Activated CD8-positive, alpha-beta T cell treated with anti-CD3 and anti-CD28 coated beads for 36 hours (primary cell): ENCODE measurements at regions not wholly inside any gene's neighbourhood (a gene's known extent, or its start where the extent isn't known, plus 50 kb on each side); places are given as distances from the start of the nearest gene placed in this dataset.

Experiments
- ATAC-seq: fragments of 200-7000 bp; cut with Tn5 transposase; one replicate; pipeline ENCODE4 v1.10.0; 2021; ENCODE audit warnings: mild to moderate bottlenecking, moderate library complexity
- CTCF ChIA-PET: fragments of 350-600 bp; sonication (Branson Sonifier 250); formaldehyde crosslinking; loops from one replicate; lab custom pipeline; 2021; ENCODE audit warnings: antibody characterized with exemption; lab: Charles Lee
- POLR2A ChIA-PET: fragments of 350-600 bp; sonication (Branson Sonifier 250); formaldehyde crosslinking; loops from one replicate; lab custom pipeline; 2021; ENCODE audit warnings: antibody characterized with exemption; lab: Charles Lee
- DNase-seq: peaks from one replicate; pipeline ENCODE4 v3.0.0-alpha.2; 2020
- H3K27ac Mint-ChIP-seq: one replicate; pipeline ENCODE4 v1.8.0; 2021; ENCODE audit warnings: mild to moderate bottlenecking, mixed read lengths
- H3K27me3 Mint-ChIP-seq: one replicate; pipeline ENCODE4 v1.8.0; 2021; ENCODE audit warnings: mixed read lengths
- H3K36me3 Mint-ChIP-seq: one replicate; pipeline ENCODE4 v1.8.0; 2021; ENCODE audit warnings: low read depth, mixed read lengths
- H3K4me1 Mint-ChIP-seq: one replicate; pipeline ENCODE4 v1.8.0; 2021; ENCODE audit warnings: low read depth, mixed read lengths
- H3K4me3 Mint-ChIP-seq: one replicate; pipeline ENCODE4 v1.8.0; 2021; ENCODE audit warnings: mild to moderate bottlenecking, moderate library complexity, mixed read lengths
- H3K9me3 Mint-ChIP-seq: one replicate; pipeline ENCODE4 v1.8.0; 2021; ENCODE audit warnings: mixed read lengths
- intact Hi-C: fragments of 100-400 bp; cut with micrococcal nuclease; formaldehyde crosslinking; loops from one replicate; pipeline ENCODE4 v1.10.0; 2022
- TF ChIP-seq, protein P1 (sequence below): fragments of 200-600 bp; IDR thresholded peaks from one replicate; pipeline ENCODE4 v1.8.0; 2022; ENCODE audit warnings: antibody characterized with exemption, mild to moderate bottlenecking

DNA sequence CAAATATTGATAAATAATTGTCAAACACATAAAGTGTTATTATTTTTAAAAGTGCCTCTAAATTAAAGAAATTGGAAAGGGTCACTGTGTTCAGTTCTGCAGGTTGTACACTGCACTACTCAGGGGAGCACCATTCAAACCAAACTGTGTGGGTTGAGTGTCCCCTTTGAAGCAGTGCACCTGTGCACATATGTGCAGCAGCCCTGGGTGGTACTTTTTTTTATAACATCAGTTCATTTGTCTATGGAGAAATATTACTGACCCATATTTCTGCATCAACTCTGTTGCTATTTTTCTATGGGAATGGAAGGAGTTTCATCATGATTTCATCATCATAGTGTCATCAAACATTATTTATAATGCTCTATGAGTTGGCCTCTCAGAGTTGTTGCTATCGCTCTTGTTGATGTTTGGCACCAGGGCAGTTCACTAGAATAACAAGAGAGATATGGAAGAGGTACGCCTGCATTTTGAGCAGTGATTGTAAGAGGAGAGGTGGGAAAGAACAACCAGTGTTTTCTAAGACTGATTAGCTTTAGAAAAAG lies 457.6 kb downstream of the TFAP2A start:
- TF ChIP-seq, protein P1, sequence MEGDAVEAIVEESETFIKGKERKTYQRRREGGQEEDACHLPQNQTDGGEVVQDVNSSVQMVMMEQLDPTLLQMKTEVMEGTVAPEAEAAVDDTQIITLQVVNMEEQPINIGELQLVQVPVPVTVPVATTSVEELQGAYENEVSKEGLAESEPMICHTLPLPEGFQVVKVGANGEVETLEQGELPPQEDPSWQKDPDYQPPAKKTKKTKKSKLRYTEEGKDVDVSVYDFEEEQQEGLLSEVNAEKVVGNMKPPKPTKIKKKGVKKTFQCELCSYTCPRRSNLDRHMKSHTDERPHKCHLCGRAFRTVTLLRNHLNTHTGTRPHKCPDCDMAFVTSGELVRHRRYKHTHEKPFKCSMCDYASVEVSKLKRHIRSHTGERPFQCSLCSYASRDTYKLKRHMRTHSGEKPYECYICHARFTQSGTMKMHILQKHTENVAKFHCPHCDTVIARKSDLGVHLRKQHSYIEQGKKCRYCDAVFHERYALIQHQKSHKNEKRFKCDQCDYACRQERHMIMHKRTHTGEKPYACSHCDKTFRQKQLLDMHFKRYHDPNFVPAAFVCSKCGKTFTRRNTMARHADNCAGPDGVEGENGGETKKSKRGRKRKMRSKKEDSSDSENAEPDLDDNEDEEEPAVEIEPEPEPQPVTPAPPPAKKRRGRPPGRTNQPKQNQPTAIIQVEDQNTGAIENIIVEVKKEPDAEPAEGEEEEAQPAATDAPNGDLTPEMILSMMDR: no peak
- POLR2A ChIA-PET: no interaction called here
- H3K9me3 Mint-ChIP-seq: peaks cover 12% of the 10 kb centered on the region
- ATAC-seq: no peak
- no peak for DNase-seq
- H3K27me3 Mint-ChIP-seq: no peaks in the 10 kb centered on the region
- H3K36me3 Mint-ChIP-seq: no peaks in the 10 kb centered on the region
- H3K4me3 Mint-ChIP-seq: no peak overlapping the region
- H3K4me1 Mint-ChIP-seq: no peaks in the 10 kb centered on the region
- intact Hi-C loops: no loop called here
- CTCF ChIA-PET: no interaction called here
- H3K27ac Mint-ChIP-seq: no peak overlapping the region

DNA sequence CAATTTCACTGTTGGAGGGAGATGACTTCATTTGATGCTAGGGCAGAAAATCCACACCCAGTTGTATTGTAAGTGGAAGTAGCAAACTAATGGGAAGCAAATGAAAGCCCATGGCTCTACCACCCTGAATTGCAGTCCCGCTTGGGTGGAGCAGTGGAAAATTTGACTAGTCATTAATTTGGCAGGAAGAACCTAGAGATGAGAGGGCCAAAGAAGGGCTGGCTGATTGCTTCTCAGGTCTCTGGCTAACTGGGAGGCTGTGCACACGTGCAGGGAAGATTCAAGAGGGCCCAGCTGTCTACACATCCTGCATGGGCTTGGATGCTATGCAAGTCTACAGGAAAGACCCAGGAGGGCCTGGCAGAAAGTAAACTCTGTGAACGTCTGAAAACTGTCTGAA lies 466.2 kb downstream of the TFAP2A start:
- no peaks in the 10 kb centered on the region for H3K36me3 Mint-ChIP-seq
- H3K4me3 Mint-ChIP-seq: no peak overlapping the region

DNA sequence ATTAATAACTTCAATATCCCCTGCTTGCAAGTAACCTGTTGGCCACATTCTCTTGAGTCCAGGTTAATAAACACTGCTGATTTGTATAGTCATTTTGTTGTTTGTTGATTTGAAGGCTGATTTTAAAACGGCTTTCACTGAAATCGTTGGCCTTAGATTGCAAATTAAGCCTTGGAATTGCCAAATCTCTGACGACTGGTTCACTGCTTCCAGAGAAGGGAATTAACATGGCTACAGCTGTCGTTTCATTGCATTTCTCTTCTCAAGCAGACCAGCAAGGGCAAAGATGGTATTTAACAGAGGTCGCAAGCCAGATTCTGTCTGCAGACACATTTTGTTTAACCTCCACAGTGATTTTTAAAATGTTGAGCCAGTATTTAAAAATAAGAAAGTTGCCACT lies 470.9 kb downstream of the TFAP2A start:
- TF ChIP-seq, protein P1: no peak
- no peaks in the 10 kb centered on the region for H3K36me3 Mint-ChIP-seq
- ChIA-PET CTCF (no interaction called here), POLR2A (no interaction called here)
- peaks cover 6% of the 10 kb centered on the region for H3K9me3 Mint-ChIP-seq
- no peak overlapping the region for H3K27ac Mint-ChIP-seq
- H3K4me3 Mint-ChIP-seq: no peak overlapping the region
- intact Hi-C loops: no loop called here
- DNase-seq (no peak), ATAC-seq (no peak)
- H3K27me3 Mint-ChIP-seq: no peaks in the 10 kb centered on the region
- H3K4me1 Mint-ChIP-seq: no peaks in the 10 kb centered on the region

More for the DNA sequence above, 466.2 kb downstream of the TFAP2A start:
- H3K27me3 Mint-ChIP-seq: no peaks in the 10 kb centered on the region
- DNase-seq: no peak
- H3K27ac Mint-ChIP-seq: no peak overlapping the region
- TF ChIP-seq, protein P1: no peak
- ChIA-PET CTCF (no interaction called here), POLR2A (no interaction called here)
- no peak for ATAC-seq
- H3K9me3 Mint-ChIP-seq: peaks cover 7% of the 10 kb centered on the region
- no peaks in the 10 kb centered on the region for H3K4me1 Mint-ChIP-seq
- intact Hi-C loops: no loop called here

DNA sequence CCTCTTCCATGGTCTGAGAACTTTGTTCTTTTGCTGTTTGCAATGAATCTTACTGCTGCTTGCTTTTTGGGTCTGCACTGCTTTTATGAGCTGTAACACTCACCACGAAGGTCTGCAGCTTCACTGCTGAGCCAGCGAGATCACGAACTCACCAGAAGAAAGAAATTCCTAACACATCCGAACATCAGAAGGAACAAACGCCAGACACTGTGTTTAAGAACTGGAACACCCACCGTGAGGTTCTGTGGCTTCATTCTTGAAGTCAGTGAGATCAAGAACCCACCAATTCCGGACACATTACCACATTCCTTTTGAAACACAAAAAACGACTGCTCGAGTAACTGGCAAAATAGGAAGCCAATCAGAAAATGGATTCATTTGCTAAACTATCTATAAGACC lies 471.8 kb downstream of the TFAP2A start:
- ChIA-PET CTCF (no interaction called here), POLR2A (no interaction called here)
- DNase-seq: no peak

DNA sequence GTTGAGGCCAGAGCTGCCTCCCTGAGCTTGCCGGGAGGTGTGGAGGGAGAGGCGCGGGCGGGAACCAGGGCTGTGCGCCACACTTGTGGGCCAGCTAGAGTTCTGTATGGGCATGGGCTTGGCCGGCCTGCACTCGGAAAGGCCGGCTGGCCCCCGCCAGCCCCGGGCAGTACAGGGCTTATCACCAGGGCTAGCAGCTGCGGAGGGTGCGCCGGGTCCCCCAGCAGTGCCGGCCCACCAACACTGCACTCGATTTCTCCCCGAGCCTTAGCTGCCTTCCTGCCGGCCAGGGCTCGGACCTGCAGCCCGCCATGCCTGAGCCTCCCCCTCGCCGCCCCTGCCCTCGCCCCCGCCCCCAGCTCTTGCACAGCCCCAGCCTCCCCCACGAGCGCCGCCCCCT lies 472.7 kb downstream of the TFAP2A start:
- peaks cover 6% of the 10 kb centered on the region for H3K9me3 Mint-ChIP-seq
- no peak for DNase-seq
- H3K27me3 Mint-ChIP-seq: no peaks in the 10 kb centered on the region
- no peaks in the 10 kb centered on the region for H3K36me3 Mint-ChIP-seq
- no peak overlapping the region for H3K4me3 Mint-ChIP-seq
- intact Hi-C loops: no loop called here
- no peak for ATAC-seq
- H3K27ac Mint-ChIP-seq: no peak overlapping the region
- TF ChIP-seq, protein P1: no peak
- H3K4me1 Mint-ChIP-seq: no peaks in the 10 kb centered on the region
- POLR2A ChIA-PET: no interaction called here
- CTCF ChIA-PET: no interaction called here

More for the DNA sequence above, 471.8 kb downstream of the TFAP2A start:
- intact Hi-C loops: no loop called here
- TF ChIP-seq, protein P1: no peak
- no peak for ATAC-seq
- Mint-ChIP-seq H3K4me1 (no peaks in the 10 kb centered on the region), H3K27me3 (no peaks in the 10 kb centered on the region), H3K4me3 (no peak overlapping the region), H3K36me3 (no peaks in the 10 kb centered on the region), H3K9me3 (peaks cover 6% of the 10 kb centered on the region), H3K27ac (no peak overlapping the region)
